ENCODE measurements at regions not wholly inside any gene's neighbourhood (a gene's known extent, or its start where the extent isn't known, plus 50 kb on each side); places are given as distances from the start of the nearest gene placed in this dataset.

GRCh38 chr5:87030699-87031098, 237.0 kb upstream of the RASA1 start:
- Histone ChIP-seq H3K27ac (ENCODE audit: control insufficient read depth, insufficient read depth, low read length) (no peak overlapping the region), H3K4me3 (ENCODE audit: control insufficient read depth in 2 of 3, extremely low read depth in 1 of 3, insufficient read depth in 2 of 3, low read depth in 1 of 3, low read length in 3 of 3) (no peak overlapping the region), H3K9me3 (ENCODE audit: control insufficient read depth, low read depth, low read length) (no peaks in the 10 kb centered on the region), H4K20me1 (ENCODE audit: control insufficient read depth, extremely low read depth, insufficient read depth, low read length) (no peaks in the 10 kb centered on the region), H3K36me3 (ENCODE audit: control insufficient read depth in 2 of 2, extremely low read depth in 1 of 2, insufficient read depth in 2 of 2, low read length in 2 of 2) (no peaks in the 10 kb centered on the region), H3K27me3 (ENCODE audit: control insufficient read depth, extremely low read depth, insufficient read depth, low read length) (no peaks in the 10 kb centered on the region), H3K9ac (ENCODE audit: control insufficient read depth, extremely low read depth, insufficient read depth, low read length) (no peak overlapping the region), H3K4me1 (ENCODE audit: control insufficient read depth, extremely low read depth, insufficient read depth, low read length) (no peaks in the 10 kb centered on the region), H3K4me2 (ENCODE audit: control insufficient read depth, extremely low read depth, insufficient read depth, low read depth, low read length) (no peak overlapping the region), H2AFZ (ENCODE audit: control insufficient read depth, low read length) (no peak overlapping the region), H3K79me2 (ENCODE audit: control insufficient read depth, insufficient read depth, low read length) (no peaks in the 10 kb centered on the region), H3K9me1 (ENCODE audit: control insufficient read depth, extremely low read depth, insufficient read depth, low read length) (no peaks in the 10 kb centered on the region)
- TF ChIP-seq EZH2 (IDR thresholded peaks at IDR 0.05; ENCODE audit: low read length), result no peak
- TF ChIP-seq, protein P1, sequence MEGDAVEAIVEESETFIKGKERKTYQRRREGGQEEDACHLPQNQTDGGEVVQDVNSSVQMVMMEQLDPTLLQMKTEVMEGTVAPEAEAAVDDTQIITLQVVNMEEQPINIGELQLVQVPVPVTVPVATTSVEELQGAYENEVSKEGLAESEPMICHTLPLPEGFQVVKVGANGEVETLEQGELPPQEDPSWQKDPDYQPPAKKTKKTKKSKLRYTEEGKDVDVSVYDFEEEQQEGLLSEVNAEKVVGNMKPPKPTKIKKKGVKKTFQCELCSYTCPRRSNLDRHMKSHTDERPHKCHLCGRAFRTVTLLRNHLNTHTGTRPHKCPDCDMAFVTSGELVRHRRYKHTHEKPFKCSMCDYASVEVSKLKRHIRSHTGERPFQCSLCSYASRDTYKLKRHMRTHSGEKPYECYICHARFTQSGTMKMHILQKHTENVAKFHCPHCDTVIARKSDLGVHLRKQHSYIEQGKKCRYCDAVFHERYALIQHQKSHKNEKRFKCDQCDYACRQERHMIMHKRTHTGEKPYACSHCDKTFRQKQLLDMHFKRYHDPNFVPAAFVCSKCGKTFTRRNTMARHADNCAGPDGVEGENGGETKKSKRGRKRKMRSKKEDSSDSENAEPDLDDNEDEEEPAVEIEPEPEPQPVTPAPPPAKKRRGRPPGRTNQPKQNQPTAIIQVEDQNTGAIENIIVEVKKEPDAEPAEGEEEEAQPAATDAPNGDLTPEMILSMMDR (optimal IDR thresholded peaks at IDR 0.05 in 1 of 3, IDR thresholded peaks at IDR 0.05 in 1 of 3, conservative IDR thresholded peaks at IDR 0.05 in 1 of 3; ENCODE audit: extremely low read depth in 1 of 3, insufficient read depth in 2 of 3, low read length in 3 of 3), result no peak
- DNase-seq (ENCODE audit: low read depth, low spot score) (no peak), FAIRE-seq (no peak)
- dilution Hi-C loops (cut with MboI; ENCODE audit: extremely low pct_ligation_motif_present, low sequenced_read_pairs), result no loop called here

DNA sequence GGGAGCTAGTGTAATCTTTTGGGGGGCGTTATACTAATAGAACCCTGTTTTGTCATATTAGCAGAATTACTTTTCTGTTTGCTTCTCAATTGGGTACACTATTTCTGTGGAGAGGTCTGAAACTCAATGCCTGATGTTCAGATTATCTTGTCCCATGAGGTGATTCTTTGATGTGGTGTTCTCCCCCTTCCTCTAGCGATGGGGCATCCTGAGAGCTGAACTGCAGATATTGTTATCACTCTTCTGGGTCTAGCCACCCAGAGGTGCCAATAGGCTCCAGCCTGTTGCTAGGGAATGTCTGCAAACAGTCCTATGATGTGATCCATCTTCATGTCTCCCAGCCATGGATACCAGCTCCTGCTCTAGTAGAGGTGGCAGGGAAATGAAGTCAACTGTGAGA, 233.1 kb upstream of the RASA1 start:
- FAIRE-seq, result no peak
- H3K4me3 ChIP-seq (ENCODE audit: control insufficient read depth in 2 of 3, extremely low read depth in 1 of 3, insufficient read depth in 2 of 3, low read depth in 1 of 3, low read length in 3 of 3), result no peak overlapping the region
- H3K27ac ChIP-seq (ENCODE audit: control insufficient read depth, insufficient read depth, low read length), result no peak overlapping the region
- H3K27me3 ChIP-seq (ENCODE audit: control insufficient read depth, extremely low read depth, insufficient read depth, low read length), result no peaks in the 10 kb centered on the region
- DNase-seq (ENCODE audit: low read depth, low spot score), result no peak
- H3K9me3 ChIP-seq (ENCODE audit: control insufficient read depth, low read depth, low read length), result no peaks in the 10 kb centered on the region
- no peaks in the 10 kb centered on the region for H3K4me1 ChIP-seq (ENCODE audit: control insufficient read depth, extremely low read depth, insufficient read depth, low read length)
- H3K9me1 ChIP-seq (ENCODE audit: control insufficient read depth, extremely low read depth, insufficient read depth, low read length), result no peaks in the 10 kb centered on the region
- H3K9ac ChIP-seq (ENCODE audit: control insufficient read depth, extremely low read depth, insufficient read depth, low read length), result no peak overlapping the region
- H3K36me3 ChIP-seq (ENCODE audit: control insufficient read depth in 2 of 2, extremely low read depth in 1 of 2, insufficient read depth in 2 of 2, low read length in 2 of 2), result no peaks in the 10 kb centered on the region
- no peak overlapping the region for H3K4me2 ChIP-seq (ENCODE audit: control insufficient read depth, extremely low read depth, insufficient read depth, low read depth, low read length)
- H2AFZ ChIP-seq (ENCODE audit: control insufficient read depth, low read length), result no peak overlapping the region
- H4K20me1 ChIP-seq (ENCODE audit: control insufficient read depth, extremely low read depth, insufficient read depth, low read length), result no peaks in the 10 kb centered on the region
- TF ChIP-seq, protein P1 (optimal IDR thresholded peaks at IDR 0.05 in 1 of 3, IDR thresholded peaks at IDR 0.05 in 1 of 3, conservative IDR thresholded peaks at IDR 0.05 in 1 of 3; ENCODE audit: extremely low read depth in 1 of 3, insufficient read depth in 2 of 3, low read length in 3 of 3), result no peak
- TF ChIP-seq EZH2 (IDR thresholded peaks at IDR 0.05; ENCODE audit: low read length), result no peak
- no peaks in the 10 kb centered on the region for H3K79me2 ChIP-seq (ENCODE audit: control insufficient read depth, insufficient read depth, low read length)
- dilution Hi-C loops (cut with MboI; ENCODE audit: extremely low pct_ligation_motif_present, low sequenced_read_pairs), result no loop called here
